ENCODE measurements at regions not wholly inside any gene's neighbourhood (a gene's known extent, or its start where the extent isn't known, plus 50 kb on each side); places are given as distances from the start of the nearest gene placed in this dataset.
"Not testable (repeated sequence)": the region's sequence is repeated elsewhere in the genome, so short reads cannot be mapped to it uniquely, and the experiment has no call there.

- H3K4me1 ChIP-seq (ENCODE audit: low read length); H3K9ac ChIP-seq (ENCODE audit: low read length); H3K4me3 ChIP-seq (ENCODE audit: low read length); H3K79me2 ChIP-seq (ENCODE audit: low read length); H3K9me3 ChIP-seq (ENCODE audit: insufficient read depth, low read length); H4K20me1 ChIP-seq (ENCODE audit: insufficient read depth, low read length); H3K27me3 ChIP-seq (ENCODE audit: low read depth, low read length); H2AFZ ChIP-seq (ENCODE audit: low read depth, low read length); H3K27ac ChIP-seq (ENCODE audit: low read length); H3K4me2 ChIP-seq (ENCODE audit: low read length); H3K36me3 ChIP-seq (replicated peaks; ENCODE audit: low read depth, low read length): not testable (repeated sequence)
Measured at GRCh38 chr20:18876394-18876793, 62.8 kb downstream of the SCP2D1 start.

- no peak overlapping the region for H3K4me3 ChIP-seq (ENCODE audit: low read length)
- H3K4me2 ChIP-seq (ENCODE audit: low read length), result no peak overlapping the region
- H3K27ac ChIP-seq (ENCODE audit: low read length), result no peak overlapping the region
- no peak overlapping the region for H2AFZ ChIP-seq (ENCODE audit: low read depth, low read length)
- H3K4me1 ChIP-seq (ENCODE audit: low read length), result no peaks in the 10 kb centered on the region
- no peak for TF ChIP-seq CTCF (IDR thresholded peaks at IDR 0.05; ENCODE audit: low read depth, low read length)
- no peak for TF ChIP-seq EZH2phosphoT487 (IDR thresholded peaks at IDR 0.05; ENCODE audit: low read depth)
- no peaks in the 10 kb centered on the region for H3K36me3 ChIP-seq (replicated peaks; ENCODE audit: low read depth, low read length)
- no peaks in the 10 kb centered on the region for H3K9me3 ChIP-seq (ENCODE audit: insufficient read depth, low read length)
- H3K9ac ChIP-seq (ENCODE audit: low read length), result no peak overlapping the region
- no peaks in the 10 kb centered on the region for H3K27me3 ChIP-seq (ENCODE audit: low read depth, low read length)
- no peaks in the 10 kb centered on the region for H3K79me2 ChIP-seq (ENCODE audit: low read length)
- no peaks in the 10 kb centered on the region for H4K20me1 ChIP-seq (ENCODE audit: insufficient read depth, low read length)
Measured at GRCh38 chr20:18879262-18879661, 65.7 kb downstream of the SCP2D1 start.

- Histone ChIP-seq H3K27ac (ENCODE audit: low read length) (no peak overlapping the region), H3K9ac (ENCODE audit: low read length) (no peak overlapping the region), H4K20me1 (ENCODE audit: insufficient read depth, low read length) (no peaks in the 10 kb centered on the region), H3K79me2 (ENCODE audit: low read length) (no peaks in the 10 kb centered on the region), H2AFZ (ENCODE audit: low read depth, low read length) (no peak overlapping the region), H3K4me3 (ENCODE audit: low read length) (no peak overlapping the region), H3K36me3 (replicated peaks; ENCODE audit: low read depth, low read length) (no peaks in the 10 kb centered on the region), H3K4me1 (ENCODE audit: low read length) (peaks cover 8% of the 10 kb centered on the region), H3K27me3 (ENCODE audit: low read depth, low read length) (0 out of 2 replicates have a peak, but pooled peaks cover 4% of the 10 kb centered on the region), H3K9me3 (ENCODE audit: insufficient read depth, low read length) (no peaks in the 10 kb centered on the region), H3K4me2 (ENCODE audit: low read length) (no peak overlapping the region)
- TF ChIP-seq EZH2phosphoT487 (IDR thresholded peaks at IDR 0.05; ENCODE audit: low read depth) (no peak), CTCF (IDR thresholded peaks at IDR 0.05; ENCODE audit: low read depth, low read length) (no peak)
Measured at GRCh38 chr20:18886756-18887155, 73.2 kb downstream of the SCP2D1 start.

- H3K4me2 ChIP-seq (ENCODE audit: low read length), result no peak overlapping the region
- H3K9ac ChIP-seq (ENCODE audit: low read length), result no peak overlapping the region
- H3K27ac ChIP-seq (ENCODE audit: low read length), result no peak overlapping the region
- H3K4me1 ChIP-seq (ENCODE audit: low read length), result no peaks in the 10 kb centered on the region
- no peaks in the 10 kb centered on the region for H3K36me3 ChIP-seq (replicated peaks; ENCODE audit: low read depth, low read length)
- H3K4me3 ChIP-seq (ENCODE audit: low read length), result no peak overlapping the region
- no peaks in the 10 kb centered on the region for H3K9me3 ChIP-seq (ENCODE audit: insufficient read depth, low read length)
- TF ChIP-seq EZH2phosphoT487 (IDR thresholded peaks at IDR 0.05; ENCODE audit: low read depth), result no peak
- no peak for TF ChIP-seq CTCF (IDR thresholded peaks at IDR 0.05; ENCODE audit: low read depth, low read length)
- no peak overlapping the region for H2AFZ ChIP-seq (ENCODE audit: low read depth, low read length)
- H3K27me3 ChIP-seq (ENCODE audit: low read depth, low read length), result no peaks in the 10 kb centered on the region
- no peaks in the 10 kb centered on the region for H4K20me1 ChIP-seq (ENCODE audit: insufficient read depth, low read length)
- no peaks in the 10 kb centered on the region for H3K79me2 ChIP-seq (ENCODE audit: low read length)
Measured at GRCh38 chr20:18901980-18902737, 88.6 kb downstream of the SCP2D1 start.

All from OCI-LY3 (cell line).